ENCODE measurements at regions not wholly inside any gene's neighbourhood (a gene's known extent, or its start where the extent isn't known, plus 50 kb on each side); places are given as distances from the start of the nearest gene placed in this dataset.

- intact Hi-C loops (cut with DNase I; ENCODE audit: low total_unique reads) = no loop called here
- TF ChIP-seq POLR2A (IDR thresholded peaks at IDR 0.05) (no peak), CTCF (IDR thresholded peaks at IDR 0.05) (no peak)
Measured at GRCh38 chr6:170232186-170233002, 58.5 kb downstream of the DLL1 start.

GRCh38 chr6:170231293-170232185, 59.3 kb downstream of the DLL1 start:
- TF ChIP-seq POLR2A (IDR thresholded peaks at IDR 0.05) (no peak), CTCF (IDR thresholded peaks at IDR 0.05) (no peak)
- Histone ChIP-seq H3K27ac (no peak overlapping the region), H3K27me3 (no peaks in the 10 kb centered on the region), H3K4me3 (no peak overlapping the region), H3K36me3 (no peaks in the 10 kb centered on the region), H3K4me1 (no peaks in the 10 kb centered on the region), H3K9me3 (no peaks in the 10 kb centered on the region)
- intact Hi-C loops (cut with DNase I; ENCODE audit: low total_unique reads) = no loop called here
- DNase-seq = peak in 1 of 2 donors; percentile 34

More at GRCh38 chr6:170232186-170233002, 58.5 kb downstream of the DLL1 start:
- Histone ChIP-seq H3K4me1 (no peaks in the 10 kb centered on the region), H3K4me3 (no peak overlapping the region), H3K27me3 (no peaks in the 10 kb centered on the region), H3K9me3 (no peaks in the 10 kb centered on the region), H3K27ac (no peak overlapping the region), H3K36me3 (no peaks in the 10 kb centered on the region)
- no peak for DNase-seq

- H3K27ac ChIP-seq = no peak overlapping the region
- no peak overlapping the region for H3K4me3 ChIP-seq
- TF ChIP-seq POLR2A (IDR thresholded peaks at IDR 0.05) (no peak), CTCF (IDR thresholded peaks at IDR 0.05) (no peak)
- no peaks in the 10 kb centered on the region for H3K27me3 ChIP-seq
- intact Hi-C loops (cut with DNase I; ENCODE audit: low total_unique reads) = no loop called here
- H3K36me3 ChIP-seq = no peaks in the 10 kb centered on the region
- no peaks in the 10 kb centered on the region for H3K9me3 ChIP-seq
- DNase-seq = no peak
- no peaks in the 10 kb centered on the region for H3K4me1 ChIP-seq
Measured at GRCh38 chr6:170230520-170231292, 60.2 kb downstream of the DLL1 start.

GRCh38 chr6:170229851-170230519, 60.9 kb downstream of the DLL1 start:
- Histone ChIP-seq H3K27ac (no peak overlapping the region), H3K27me3 (no peaks in the 10 kb centered on the region), H3K36me3 (no peaks in the 10 kb centered on the region), H3K4me3 (no peak overlapping the region), H3K4me1 (no peaks in the 10 kb centered on the region), H3K9me3 (no peaks in the 10 kb centered on the region)
- DNase-seq = no peak
- intact Hi-C loops (cut with DNase I; ENCODE audit: low total_unique reads) = no loop called here
- TF ChIP-seq POLR2A (IDR thresholded peaks at IDR 0.05) (no peak), CTCF (IDR thresholded peaks at IDR 0.05) (no peak)
